T-cell (primary cell): ENCODE measurements at regions not wholly inside any gene's neighbourhood (a gene's known extent, or its start where the extent isn't known, plus 50 kb on each side); places are given as distances from the start of the nearest gene placed in this dataset.

ENCODE experiments used
- ATAC-seq, 4 experiments: fragments of 200-7000 bp in 3 of 4; fragments of 150-1000 bp in 1 of 4; cut with Tn5 transposase; replicated peaks in 1 of 4; 1 replicate in 3 of 4; 2 replicates in 1 of 4; pipeline ENCODE4 v1.10.0; 2021; ENCODE audit warnings: moderate library complexity in 3 of 4, mild to moderate bottlenecking in 2 of 4, moderate number of reproducible peaks in 1 of 4
- CTCF ChIA-PET, 2 donors: fragments of 300-600 bp; sonication (Branson Sonifier 250); formaldehyde crosslinking; loops; one replicate each; lab custom pipeline; 2022; ENCODE audit warnings: antibody characterized with exemption in 2 of 2; lab: Charles Lee
- POLR2A ChIA-PET, 2 donors: fragments of 300-600 bp; sonication (Branson Sonifier 250); formaldehyde crosslinking; loops; one replicate each; lab custom pipeline; 2022; ENCODE audit warnings: antibody characterized with exemption in 2 of 2; lab: Charles Lee
- DNase-seq, 35 experiments: peaks; one replicate each; pipeline versions ENCODE4 v3.0.0 to v3.0.0-alpha.2; 2013 to 2023
- H3K27ac ChIP-seq: one replicate; pipeline ENCODE4 v1.5.1; 2013; ENCODE audit warnings: low read length
- H3K27me3 ChIP-seq, 2 experiments: replicated peaks in 1 of 2; 1 replicate in 1 of 2; 2 replicates in 1 of 2; pipeline versions ENCODE4 v1.6.1 to v1.7.0; 2013; ENCODE audit warnings: low read length in 1 of 2, mixed read lengths in 1 of 2; ENCODE audit not compliant: control insufficient read depth in 2 of 2, insufficient read depth in 2 of 2; ENCODE audit errors: extremely low read depth in 1 of 2
- H3K36me3 ChIP-seq, 2 donors: 1 replicate in 1 of 2; 2 replicates in 1 of 2; pipeline versions ENCODE4 v1.6.1 to v1.7.0; 2013; ENCODE audit warnings: low read length in 1 of 2; ENCODE audit not compliant: control insufficient read depth in 2 of 2, insufficient read depth in 1 of 2; ENCODE audit errors: extremely low read depth in 1 of 2
- H3K4me1 ChIP-seq, 2 experiments: 1 replicate in 1 of 2; 2 replicates in 1 of 2; pipeline versions ENCODE4 v1.6.1 to v1.7.0; 2013; ENCODE audit warnings: low read length in 2 of 2, mixed read lengths in 1 of 2; ENCODE audit not compliant: insufficient read depth in 2 of 2, control insufficient read depth in 1 of 2; ENCODE audit errors: extremely low read depth in 1 of 2
- H3K4me3 ChIP-seq, 2 donors: 1 replicate in 1 of 2; 2 replicates in 1 of 2; pipeline versions ENCODE4 v1.5.1 to v1.7.0; 2013; ENCODE audit warnings: mild to moderate bottlenecking in 2 of 2, low read length in 1 of 2, moderate library complexity in 1 of 2; ENCODE audit not compliant: control insufficient read depth in 1 of 2; ENCODE audit errors: extremely low read depth in 1 of 2
- H3K9me3 ChIP-seq: 2 replicates; pipeline ENCODE4 v1.7.0; 2013
- H3K27ac Mint-ChIP-seq, 2 donors: one replicate each; pipeline ENCODE4 v1.8.0; 2020 to 2021; ENCODE audit warnings: mild to moderate bottlenecking in 2 of 2, mixed read lengths in 2 of 2
- H3K27me3 Mint-ChIP-seq, 2 donors: one replicate each; pipeline ENCODE4 v1.8.0; 2021 to 2022; ENCODE audit warnings: mixed read lengths in 2 of 2
- H3K36me3 Mint-ChIP-seq: one replicate; pipeline ENCODE4 v1.8.0; 2021; ENCODE audit warnings: mixed read lengths
- H3K4me1 Mint-ChIP-seq, 3 donors: one replicate each; pipeline ENCODE4 v1.8.0; 2020 to 2022; ENCODE audit warnings: mixed read lengths in 3 of 3, mild to moderate bottlenecking in 1 of 3
- H3K4me3 Mint-ChIP-seq, 3 donors: one replicate each; pipeline ENCODE4 v1.8.0; 2020 to 2022; ENCODE audit warnings: mild to moderate bottlenecking in 3 of 3, mixed read lengths in 3 of 3, moderate library complexity in 3 of 3
- H3K9me3 Mint-ChIP-seq, 3 donors: one replicate each; pipeline ENCODE4 v1.8.0; 2020 to 2022; ENCODE audit warnings: mixed read lengths in 3 of 3
- WGBS: methylation state at CpG from one replicate; pipeline ENCODE4 v1.1.5; 2013; ENCODE audit warnings: missing lambda C conversion rate; ENCODE audit not compliant: insufficient coverage; 5-methylcytosine and 5-hydroxymethylcytosine counted together

DNA sequence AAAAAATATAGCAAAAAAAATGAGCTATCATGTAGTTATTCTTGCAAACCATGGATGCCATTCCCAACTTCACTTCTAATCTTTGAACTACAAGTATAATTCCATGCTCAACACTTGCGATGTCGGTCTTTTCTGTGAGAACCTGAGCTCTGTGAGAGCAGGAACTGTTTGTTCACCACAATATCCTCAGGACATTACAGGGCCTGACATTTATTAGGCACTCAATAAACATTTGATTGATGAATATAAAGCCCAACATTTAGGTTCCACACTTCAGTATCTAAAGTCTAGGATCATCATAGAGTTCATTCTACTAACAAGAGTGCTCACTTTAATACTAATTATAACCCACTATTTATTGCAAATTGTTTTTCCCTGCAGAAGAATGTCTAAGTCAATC, 211.6 kb upstream of the FAM241A start:
- Histone ChIP-seq H3K9me3 (no peaks in the 10 kb centered on the region), H3K36me3 (no peaks in the 10 kb centered on the region), H3K27ac (no peak overlapping the region), H3K4me1 (peaks cover 0 to 14% of the 10 kb centered on the region in 2 experiments), H3K4me3 (no peak overlapping the region), H3K27me3 (no peaks in the 10 kb centered on the region)
- no peak for ATAC-seq
- H3K36me3 Mint-ChIP-seq = no peaks in the 10 kb centered on the region
- no CpG with 5 or more reads among the region's 2 CpGs for WGBS
- ChIA-PET POLR2A (no interaction called here), CTCF (no interaction called here)
- DNase-seq = no peak
- H3K27ac Mint-ChIP-seq = no peak overlapping the region
- H3K27me3 Mint-ChIP-seq = peaks cover 1 to 8% of the 10 kb centered on the region in 2 donors
- no peaks in the 10 kb centered on the region for H3K4me1 Mint-ChIP-seq
- no peak overlapping the region for H3K4me3 Mint-ChIP-seq
- no peaks in the 10 kb centered on the region for H3K9me3 Mint-ChIP-seq

- no peaks in the 10 kb centered on the region for H3K9me3 Mint-ChIP-seq
- no peak for ATAC-seq
- POLR2A ChIA-PET = no interaction called here
Measured at GRCh38 chr4:111934314-111934713, 210.9 kb upstream of the FAM241A start.

GRCh38 chr4:111937368-111937767, 207.9 kb upstream of the FAM241A start:
- CTCF ChIA-PET = interaction anchor here in 1 of 2 donors (0.6 kb wide), 1 partner anchor 82 kb away, joined by 3 read pairs; no protein-coding TSS in a partner anchor
- DNase-seq = no peak
- POLR2A ChIA-PET = no interaction called here

More at GRCh38 chr4:111934314-111934713, 210.9 kb upstream of the FAM241A start:
- H3K27me3 Mint-ChIP-seq = peaks cover 1 to 8% of the 10 kb centered on the region in 2 donors
- no peaks in the 10 kb centered on the region for H3K4me1 Mint-ChIP-seq
- H3K36me3 ChIP-seq = no peaks in the 10 kb centered on the region
- H3K27ac Mint-ChIP-seq = no peak overlapping the region
- H3K4me1 ChIP-seq = peaks cover 0 to 14% of the 10 kb centered on the region in 2 experiments
- no peaks in the 10 kb centered on the region for H3K9me3 ChIP-seq
- H3K4me3 ChIP-seq = no peak overlapping the region
- CTCF ChIA-PET = no interaction called here
- H3K36me3 Mint-ChIP-seq = no peaks in the 10 kb centered on the region
- no peak for DNase-seq
- H3K27ac ChIP-seq = no peak overlapping the region
- no peak overlapping the region for H3K4me3 Mint-ChIP-seq
- H3K27me3 ChIP-seq = no peaks in the 10 kb centered on the region

GRCh38 chr4:111941957-111942356, 203.3 kb upstream of the FAM241A start:
- WGBS = no CpG with 5 or more reads among the region's 1 CpG
- H3K27ac ChIP-seq = no peak overlapping the region
- H3K4me1 ChIP-seq = no peaks in the 10 kb centered on the region
- CTCF ChIA-PET = no interaction called here
- H3K9me3 Mint-ChIP-seq = no peaks in the 10 kb centered on the region
- DNase-seq (no peak), ATAC-seq (no peak)
- H3K27me3 Mint-ChIP-seq = no peaks in the 10 kb centered on the region
- H3K9me3 ChIP-seq = no peaks in the 10 kb centered on the region
- H3K36me3 ChIP-seq = no peaks in the 10 kb centered on the region
- H3K27me3 ChIP-seq = peaks cover 0 to 2% of the 10 kb centered on the region in 2 experiments
- no peak overlapping the region for H3K27ac Mint-ChIP-seq
- no peak overlapping the region for H3K4me3 Mint-ChIP-seq
- POLR2A ChIA-PET = no interaction called here
- H3K36me3 Mint-ChIP-seq = no peaks in the 10 kb centered on the region
- no peak overlapping the region for H3K4me3 ChIP-seq
- H3K4me1 Mint-ChIP-seq = no peaks in the 10 kb centered on the region

More at GRCh38 chr4:111937368-111937767, 207.9 kb upstream of the FAM241A start:
- H3K27ac Mint-ChIP-seq = no peak overlapping the region
- Histone ChIP-seq H3K27ac (no peak overlapping the region), H3K27me3 (no peaks in the 10 kb centered on the region), H3K36me3 (no peaks in the 10 kb centered on the region), H3K4me1 (peaks cover 0 to 7% of the 10 kb centered on the region in 2 experiments), H3K9me3 (no peaks in the 10 kb centered on the region), H3K4me3 (no peak overlapping the region)
- H3K27me3 Mint-ChIP-seq = peaks cover 0 to 1% of the 10 kb centered on the region in 2 donors
- H3K36me3 Mint-ChIP-seq = no peaks in the 10 kb centered on the region
- ATAC-seq = no peak
- no peaks in the 10 kb centered on the region for H3K4me1 Mint-ChIP-seq
- H3K4me3 Mint-ChIP-seq = no peak overlapping the region
- H3K9me3 Mint-ChIP-seq = no peaks in the 10 kb centered on the region

DNA sequence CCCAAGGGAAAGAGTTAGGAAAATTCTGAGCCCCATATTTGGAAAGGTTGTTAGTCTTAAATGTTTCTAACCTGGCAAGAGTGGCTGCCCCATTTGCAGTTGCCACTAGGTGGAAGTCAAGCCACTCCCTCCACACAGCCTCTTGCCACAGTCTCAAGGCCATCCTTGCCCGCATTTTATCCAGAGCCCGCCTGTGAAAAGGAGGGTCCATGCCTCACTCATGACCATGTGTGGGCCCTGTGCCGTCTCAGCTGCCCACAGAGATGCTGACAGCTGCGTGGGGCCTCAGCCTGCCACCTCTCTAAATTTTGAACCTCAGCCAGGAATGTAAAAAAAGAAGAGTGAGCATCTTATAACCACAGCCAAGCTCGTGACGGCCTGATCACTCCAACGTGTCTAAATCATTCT, 201.5 kb upstream of the FAM241A start:
- WGBS = 30% methylated on average over 5 of the region's 7 CpGs
- DNase-seq = peak in 2 of 35 experiments; percentile 0 to 2
- CTCF ChIA-PET = no interaction called here
- H3K4me1 ChIP-seq = no peaks in the 10 kb centered on the region
- no peak overlapping the region for H3K4me3 ChIP-seq
- Mint-ChIP-seq H3K27ac (no peak overlapping the region), H3K36me3 (no peaks in the 10 kb centered on the region), H3K4me3 (no peak overlapping the region), H3K4me1 (no peaks in the 10 kb centered on the region), H3K27me3 (no peaks in the 10 kb centered on the region), H3K9me3 (no peaks in the 10 kb centered on the region)
- H3K9me3 ChIP-seq = no peaks in the 10 kb centered on the region
- H3K36me3 ChIP-seq = no peaks in the 10 kb centered on the region
- H3K27ac ChIP-seq = no peak overlapping the region
- H3K27me3 ChIP-seq = peaks cover 0 to 2% of the 10 kb centered on the region in 2 experiments
- POLR2A ChIA-PET = no interaction called here
- ATAC-seq = no peak

- no peak overlapping the region for H3K4me3 Mint-ChIP-seq
- WGBS = 60% methylated on average over 1 of the region's 1 CpG
- no peaks in the 10 kb centered on the region for H3K36me3 Mint-ChIP-seq
- CTCF ChIA-PET = no interaction called here
- H3K4me3 ChIP-seq = no peak overlapping the region
- POLR2A ChIA-PET = no interaction called here
- no peaks in the 10 kb centered on the region for H3K4me1 ChIP-seq
- ATAC-seq = no peak
- no peaks in the 10 kb centered on the region for H3K4me1 Mint-ChIP-seq
- no peaks in the 10 kb centered on the region for H3K36me3 ChIP-seq
- DNase-seq = no peak
- no peak overlapping the region for H3K27ac ChIP-seq
- peaks cover 3 to 7% (median 6%) of the 10 kb centered on the region in 3 donors for H3K9me3 Mint-ChIP-seq
- H3K9me3 ChIP-seq = no peaks in the 10 kb centered on the region
- H3K27me3 Mint-ChIP-seq = no peaks in the 10 kb centered on the region
- peaks cover 0 to 2% of the 10 kb centered on the region in 2 experiments for H3K27me3 ChIP-seq
- H3K27ac Mint-ChIP-seq = no peak overlapping the region
Measured at GRCh38 chr4:111945014-111945413, 200.2 kb upstream of the FAM241A start.

GRCh38 chr4:111946800-111947199, 198.5 kb upstream of the FAM241A start:
- no peak for ATAC-seq
- Mint-ChIP-seq H3K4me3 (no peak overlapping the region), H3K27me3 (peaks cover 0 to 6% of the 10 kb centered on the region in 2 donors), H3K9me3 (peaks cover 3 to 19% (median 14%) of the 10 kb centered on the region in 3 donors), H3K36me3 (no peaks in the 10 kb centered on the region), H3K4me1 (no peaks in the 10 kb centered on the region), H3K27ac (no peak overlapping the region)
- H3K4me1 ChIP-seq = no peaks in the 10 kb centered on the region
- POLR2A ChIA-PET = interaction anchor here in 1 of 2 donors (0.6 kb wide), 1 partner anchor 21 kb away, joined by 4 read pairs; no protein-coding TSS in a partner anchor
- peaks cover 0 to 2% of the 10 kb centered on the region in 2 experiments for H3K27me3 ChIP-seq
- H3K27ac ChIP-seq = no peak overlapping the region
- WGBS = no CpG with 5 or more reads among the region's 2 CpGs
- H3K4me3 ChIP-seq = no peak overlapping the region
- H3K36me3 ChIP-seq = no peaks in the 10 kb centered on the region
- H3K9me3 ChIP-seq = no peaks in the 10 kb centered on the region
- CTCF ChIA-PET = no interaction called here
- DNase-seq = no peak
